Caco-2 (cell line): ENCODE measurements at regions not wholly inside any gene's neighbourhood (a gene's known extent, or its start where the extent isn't known, plus 50 kb on each side); places are given as distances from the start of the nearest gene placed in this dataset.

Experiments used
- BruUV-seq: library from RNA; stranded (reverse); fragments of 400-500 nt; replicated peaks from 2 replicates; lab custom pipeline; 2021; lab: Mats Ljungman, UMichigan
- CTCF ChIA-PET: fragments of 300-600 bp; sonication (Branson Sonifier 250); formaldehyde crosslinking; loops from one replicate; lab custom pipeline; 2022; ENCODE audit warnings: antibody characterized with exemption; lab: Charles Lee
- POLR2A ChIA-PET: fragments of 300-600 bp; sonication (Branson Sonifier 250); formaldehyde crosslinking; loops from one replicate; lab custom pipeline; 2022; ENCODE audit warnings: antibody characterized with exemption; lab: Charles Lee
- DNase-seq, 2 experiments: peaks; one replicate each; pipeline versions ENCODE4 v3.0.0 to v3.0.0-alpha.2; 2020 to 2022
- H3K27me3 ChIP-seq: replicated peaks from 2 replicates; pipeline ENCODE4 v1.6.0; 2011; ENCODE audit warnings: low read length; ENCODE audit not compliant: control insufficient read depth, insufficient read depth
- H3K36me3 ChIP-seq: 2 replicates; pipeline ENCODE4 v1.5.1; 2011; ENCODE audit warnings: low read length; ENCODE audit not compliant: control insufficient read depth, insufficient read depth
- H3K4me1 ChIP-seq: fragments of 250-450 bp; sonication (Bioruptor Pico); 2 replicates; pipeline ENCODE4 v1.5.1; 2020; ENCODE audit warnings: mild to moderate bottlenecking
- H3K4me3 ChIP-seq: 2 replicates; pipeline ENCODE4 v1.5.1; 2011; ENCODE audit warnings: low read depth, mild to moderate bottlenecking, control low read depth, low read length
- H3K9me3 ChIP-seq: fragments of 250-450 bp; sonication (Bioruptor Pico); 2 replicates; pipeline ENCODE4 v1.5.1; 2020; ENCODE audit warnings: mild to moderate bottlenecking, moderate library complexity
- H3K27ac Mint-ChIP-seq: one replicate; pipeline ENCODE4 v1.8.0; 2022; ENCODE audit warnings: mixed read lengths; ENCODE audit not compliant: unreplicated experiment
- H3K27me3 Mint-ChIP-seq: one replicate; pipeline ENCODE4 v1.8.0; 2022; ENCODE audit warnings: mixed read lengths; ENCODE audit not compliant: insufficient read depth, unreplicated experiment
- H3K36me3 Mint-ChIP-seq: one replicate; pipeline ENCODE4 v1.8.0; 2022; ENCODE audit warnings: mild to moderate bottlenecking, mixed read lengths; ENCODE audit not compliant: insufficient read depth, unreplicated experiment
- H3K4me1 Mint-ChIP-seq: one replicate; pipeline ENCODE4 v1.8.0; 2022; ENCODE audit warnings: low read depth, mixed read lengths; ENCODE audit not compliant: unreplicated experiment
- H3K4me3 Mint-ChIP-seq: one replicate; pipeline ENCODE4 v1.8.0; 2022; ENCODE audit warnings: mild to moderate bottlenecking, moderate library complexity, mixed read lengths; ENCODE audit not compliant: unreplicated experiment
- H3K9me3 Mint-ChIP-seq: one replicate; pipeline ENCODE4 v1.8.0; 2022; ENCODE audit warnings: mixed read lengths; ENCODE audit not compliant: unreplicated experiment
- CTCF ChIP-seq, 2 experiments: fragments of 200-600 bp in 1 of 2; IDR thresholded peaks; 1 replicate in 1 of 2; 2 replicates in 1 of 2; pipeline versions ENCODE4 v1.5.1 to v1.8.0; 2011 to 2022; ENCODE audit warnings: antibody characterized with exemption in 1 of 2, control low read depth in 1 of 2, inconsistent platforms in 1 of 2, low read depth in 1 of 2, low read length in 1 of 2, mild to moderate bottlenecking in 1 of 2, moderate library complexity in 1 of 2; ENCODE audit not compliant: insufficient read depth in 1 of 2, severe bottlenecking in 1 of 2, unreplicated experiment in 1 of 2
- intact Hi-C: fragments of 100-400 bp; cut with micrococcal nuclease; formaldehyde crosslinking; loops from one replicate; pipeline ENCODE4 v1.10.0; 2022; ENCODE audit not compliant: unreplicated experiment

- no peaks in the 10 kb centered on the region for H3K4me1 Mint-ChIP-seq
Observed at GRCh38 chr12:13702381-13702780, 279.0 kb downstream of the GRIN2B start.

GRCh38 chr12:13701502-13701901 lies 279.9 kb downstream of the GRIN2B start:
- ChIA-PET POLR2A (no interaction called here), CTCF (no interaction called here)
- Mint-ChIP-seq H3K4me1 (no peaks in the 10 kb centered on the region), H3K27me3 (peaks cover 3% of the 10 kb centered on the region), H3K4me3 (no peak overlapping the region), H3K27ac (no peak overlapping the region), H3K36me3 (no peaks in the 10 kb centered on the region), H3K9me3 (no peaks in the 10 kb centered on the region)
- Histone ChIP-seq H3K4me1 (no peaks in the 10 kb centered on the region), H3K4me3 (no peak overlapping the region), H3K9me3 (no peaks in the 10 kb centered on the region), H3K27me3 (no peaks in the 10 kb centered on the region), H3K36me3 (no peaks in the 10 kb centered on the region)
- TF ChIP-seq CTCF (IDR thresholded peaks at IDR 0.05; ENCODE audit: insufficient read depth in 1 of 2, low read depth in 1 of 2, low read length in 1 of 2, severe bottlenecking in 1 of 2, unreplicated experiment in 1 of 2): no peak
- BruUV-seq: no TSS peak
- intact Hi-C loops: no loop called here
- no peak for DNase-seq

More at GRCh38 chr12:13702381-13702780, 279.0 kb downstream of the GRIN2B start:
- H3K36me3 Mint-ChIP-seq: no peaks in the 10 kb centered on the region
- BruUV-seq: no TSS peak
- no peaks in the 10 kb centered on the region for H3K4me1 ChIP-seq
- H3K9me3 ChIP-seq: no peaks in the 10 kb centered on the region
- no peak for TF ChIP-seq CTCF (IDR thresholded peaks at IDR 0.05; ENCODE audit: insufficient read depth in 1 of 2, low read depth in 1 of 2, low read length in 1 of 2, severe bottlenecking in 1 of 2, unreplicated experiment in 1 of 2)
- H3K27me3 ChIP-seq: no peaks in the 10 kb centered on the region
- DNase-seq: no peak
- no peaks in the 10 kb centered on the region for H3K9me3 Mint-ChIP-seq
- H3K4me3 Mint-ChIP-seq: no peak overlapping the region
- no peak overlapping the region for H3K4me3 ChIP-seq
- intact Hi-C loops: no loop called here
- ChIA-PET POLR2A (interaction anchor here (0.5 kb wide), 1 partner anchor 12 kb away, joined by 3 read pairs; no protein-coding TSS in a partner anchor), CTCF (no interaction called here)
- no peak overlapping the region for H3K27ac Mint-ChIP-seq
- H3K27me3 Mint-ChIP-seq: peaks cover 3% of the 10 kb centered on the region
- no peaks in the 10 kb centered on the region for H3K36me3 ChIP-seq

GRCh38 chr12:13697973-13698372 lies 283.4 kb downstream of the GRIN2B start:
- H3K4me1 Mint-ChIP-seq: no peaks in the 10 kb centered on the region
- no peak overlapping the region for H3K27ac Mint-ChIP-seq
- no TSS peak for BruUV-seq
- no peaks in the 10 kb centered on the region for H3K27me3 Mint-ChIP-seq
- no peaks in the 10 kb centered on the region for H3K36me3 Mint-ChIP-seq
- no peak overlapping the region for H3K4me3 ChIP-seq
- POLR2A ChIA-PET: no interaction called here
- H3K36me3 ChIP-seq: no peaks in the 10 kb centered on the region
- no peaks in the 10 kb centered on the region for H3K27me3 ChIP-seq
- H3K4me1 ChIP-seq: no peaks in the 10 kb centered on the region
- CTCF ChIA-PET: no interaction called here
- no peak for TF ChIP-seq CTCF (IDR thresholded peaks at IDR 0.05; ENCODE audit: insufficient read depth in 1 of 2, low read depth in 1 of 2, low read length in 1 of 2, severe bottlenecking in 1 of 2, unreplicated experiment in 1 of 2)
- H3K9me3 ChIP-seq: no peaks in the 10 kb centered on the region
- DNase-seq: no peak
- intact Hi-C loops: no loop called here
- H3K4me3 Mint-ChIP-seq: no peak overlapping the region
- peaks cover 11% of the 10 kb centered on the region for H3K9me3 Mint-ChIP-seq
